Neuronal stem cell (in vitro differentiated cells): ENCODE measurements at regions not wholly inside any gene's neighbourhood (a gene's known extent, or its start where the extent isn't known, plus 50 kb on each side); places are given as distances from the start of the nearest gene placed in this dataset.

ENCODE experiments used
- DNase-seq: peaks from one replicate; pipeline ENCODE4 v3.0.0-alpha.2; 2013; ENCODE audit warnings: low spot score
- H2AFZ ChIP-seq: one replicate; pipeline ENCODE4 v1.6.1; 2013; ENCODE audit warnings: mild to moderate bottlenecking, low read length, inconsistent platforms
- H2AK5ac ChIP-seq: 2 replicates; pipeline ENCODE4 v1.6.1; 2013; ENCODE audit warnings: low read depth, mild to moderate bottlenecking, inconsistent platforms, low read length, moderate library complexity, mixed read lengths
- H2BK120ac ChIP-seq: 2 replicates; pipeline ENCODE4 v1.6.1; 2013; ENCODE audit warnings: low read depth, mild to moderate bottlenecking, inconsistent platforms, low read length, moderate library complexity, mixed read lengths
- H2BK12ac ChIP-seq: one replicate; pipeline ENCODE4 v1.6.1; 2013; ENCODE audit warnings: low read length, inconsistent platforms
- H2BK15ac ChIP-seq: 2 replicates; pipeline ENCODE4 v1.6.1; 2013; ENCODE audit warnings: mild to moderate bottlenecking, low read length, inconsistent platforms, mixed read lengths
- H2BK5ac ChIP-seq: one replicate; pipeline ENCODE4 v1.6.1; 2013; ENCODE audit warnings: inconsistent platforms, mild to moderate bottlenecking, low read length, moderate library complexity
- H3K14ac ChIP-seq: one replicate; pipeline ENCODE4 v1.6.1; 2013; ENCODE audit warnings: low read length, inconsistent platforms
- H3K18ac ChIP-seq: 2 replicates; pipeline ENCODE4 v1.6.1; 2013; ENCODE audit warnings: low read length, inconsistent platforms
- H3K23ac ChIP-seq: 2 replicates; pipeline ENCODE4 v1.6.1; 2013; ENCODE audit warnings: low read depth, mild to moderate bottlenecking, mixed read lengths, low read length, inconsistent platforms; ENCODE audit not compliant: poor library complexity
- H3K27ac ChIP-seq: replicated peaks from 3 replicates; pipeline ENCODE4 v1.5.1; 2013; ENCODE audit warnings: low read length, inconsistent platforms
- H3K27me3 ChIP-seq, 3 experiments: 2 replicates each; pipeline ENCODE4 v1.6.1; 2013; ENCODE audit warnings: low read length in 3 of 3, mild to moderate bottlenecking in 2 of 3, inconsistent platforms in 1 of 3, low read depth in 1 of 3, mixed read lengths in 1 of 3, moderate library complexity in 1 of 3; ENCODE audit not compliant: control insufficient read depth in 3 of 3, insufficient read depth in 3 of 3
- H3K36me3 ChIP-seq, 2 donors: replicated peaks in 1 of 2; 2 replicates each; pipeline ENCODE4 v1.6.1; 2013; ENCODE audit warnings: low read length in 2 of 2; ENCODE audit not compliant: control insufficient read depth in 2 of 2, insufficient read depth in 2 of 2
- H3K4ac ChIP-seq: 2 replicates; pipeline ENCODE4 v1.6.1; 2013; ENCODE audit warnings: inconsistent platforms, mild to moderate bottlenecking, low read length, moderate library complexity
- H3K4me1 ChIP-seq, 2 donors: 1 replicate in 1 of 2; 2 replicates in 1 of 2; pipeline ENCODE4 v1.6.1; 2013; ENCODE audit warnings: low read length in 2 of 2, low read depth in 1 of 2; ENCODE audit not compliant: control insufficient read depth in 2 of 2, insufficient read depth in 1 of 2
- H3K4me2 ChIP-seq: one replicate; pipeline ENCODE4 v1.6.1; 2013; ENCODE audit warnings: mild to moderate bottlenecking, low read length, inconsistent platforms; ENCODE audit not compliant: insufficient read depth, poor library complexity, severe bottlenecking
- H3K4me3 ChIP-seq, 2 donors: 2 replicates each; pipeline ENCODE4 v1.5.1; 2013; ENCODE audit warnings: low read length in 2 of 2, mild to moderate bottlenecking in 2 of 2, inconsistent platforms in 1 of 2, moderate library complexity in 1 of 2
- H3K79me1 ChIP-seq: one replicate; pipeline ENCODE4 v1.6.1; 2013; ENCODE audit warnings: low read depth, mild to moderate bottlenecking, inconsistent platforms, low read length, moderate library complexity
- H3K9ac ChIP-seq: one replicate; pipeline ENCODE4 v1.6.1; 2013; ENCODE audit warnings: mild to moderate bottlenecking, low read depth, low read length, inconsistent platforms; ENCODE audit not compliant: poor library complexity
- H3K9me3 ChIP-seq, 2 donors: replicated peaks in 1 of 2; 2 replicates each; pipeline versions ENCODE3 to v1.6.1; 2013; ENCODE audit warnings: low read length in 2 of 2, mild to moderate bottlenecking in 2 of 2, inconsistent platforms in 1 of 2, low read depth in 1 of 2, mixed read lengths in 1 of 2, moderate library complexity in 1 of 2; ENCODE audit not compliant: control insufficient read depth in 2 of 2, insufficient read depth in 1 of 2
- H4K8ac ChIP-seq: one replicate; pipeline ENCODE4 v1.6.1; 2013; ENCODE audit warnings: low read depth, mild to moderate bottlenecking, inconsistent platforms, low read length, moderate library complexity
- H4K91ac ChIP-seq: one replicate; pipeline ENCODE4 v1.6.1; 2013; ENCODE audit warnings: low read length, low read depth, mild to moderate bottlenecking, inconsistent platforms; ENCODE audit not compliant: poor library complexity
- WGBS, 2 donors: extraction: QIAGEN DNeasy Blood & Tissue Kit; methylation state at CpG; one replicate each; pipeline ENCODE4 v1.1.7; 2013; ENCODE audit warnings: missing lambda C conversion rate in 2 of 2, mixed read lengths in 1 of 2; ENCODE audit not compliant: insufficient read length in 2 of 2, insufficient replicate concordance in 1 of 2; ENCODE audit errors: extremely low coverage in 2 of 2; 5-methylcytosine and 5-hydroxymethylcytosine counted together

- Histone ChIP-seq H4K91ac (no peak overlapping the region), H3K27me3 (no peaks in the 10 kb centered on the region), H2AFZ (no peak overlapping the region), H3K23ac (no peak overlapping the region), H2BK120ac (no peak overlapping the region), H3K18ac (no peak overlapping the region), H3K9ac (no peak overlapping the region), H3K4me3 (no peak overlapping the region), H2BK15ac (no peak overlapping the region), H3K27ac (no peak overlapping the region), H3K9me3 (peaks cover 0 to 5% of the 10 kb centered on the region in 2 donors), H2BK12ac (no peak overlapping the region), H3K14ac (no peak overlapping the region), H2BK5ac (no peak overlapping the region), H3K36me3 (no peaks in the 10 kb centered on the region), H4K8ac (no peak overlapping the region), H3K4ac (no peak overlapping the region), H3K4me2 (no peak overlapping the region), H3K79me1 (no peaks in the 10 kb centered on the region), H2AK5ac (no peak overlapping the region), H3K4me1 (peaks cover 2 to 5% of the 10 kb centered on the region in 2 donors)
- DNase-seq: no peak
- no CpG with 5 or more reads among the region's 21 CpGs for WGBS, 2 donors
These were observed 301.9 kb downstream of the SOX9 start for GRCh38 chr17:72422505-72423285.

- Histone ChIP-seq H2BK5ac (no peak overlapping the region), H3K79me1 (no peaks in the 10 kb centered on the region), H3K4ac (no peak overlapping the region), H2BK15ac (peak overlapping the region; percentile 31), H3K18ac (no peak overlapping the region), H3K9ac (no peak overlapping the region), H4K8ac (no peak overlapping the region), H3K4me2 (no peak overlapping the region), H2BK12ac (no peak overlapping the region), H3K36me3 (no peaks in the 10 kb centered on the region), H3K4me1 (peaks cover 2 to 5% of the 10 kb centered on the region in 2 donors), H3K14ac (peak overlapping the region; percentile 9), H3K23ac (no peak overlapping the region), H2AK5ac (peak overlapping the region; percentile 21), H3K4me3 (no peak overlapping the region), H2AFZ (no peak overlapping the region), H3K27ac (no peak overlapping the region), H3K27me3 (no peaks in the 10 kb centered on the region), H4K91ac (no peak overlapping the region), H2BK120ac (no peak overlapping the region), H3K9me3 (peaks cover 0 to under 1% of the 10 kb centered on the region in 2 donors)
- no peak for DNase-seq
- no CpG with 5 or more reads among the region's 5 CpGs for WGBS, 2 donors
These were observed 302.4 kb downstream of the SOX9 start for GRCh38 chr17:72423286-72423589.

- Histone ChIP-seq H3K23ac (no peak overlapping the region), H3K4me2 (no peak overlapping the region), H3K14ac (no peak overlapping the region), H3K4me1 (peaks cover 2 to 5% of the 10 kb centered on the region in 2 donors), H2AFZ (no peak overlapping the region), H2BK120ac (no peak overlapping the region), H3K9ac (no peak overlapping the region), H2BK15ac (peak overlapping the region; percentile 31), H3K18ac (peak overlapping the region; percentile 13), H2BK5ac (no peak overlapping the region), H3K79me1 (no peaks in the 10 kb centered on the region), H3K9me3 (no peaks in the 10 kb centered on the region), H2BK12ac (no peak overlapping the region), H3K4me3 (no peak overlapping the region), H3K27me3 (no peaks in the 10 kb centered on the region), H4K91ac (no peak overlapping the region), H3K27ac (no peak overlapping the region), H2AK5ac (peak overlapping the region; percentile 21), H3K4ac (no peak overlapping the region), H3K36me3 (no peaks in the 10 kb centered on the region), H4K8ac (no peak overlapping the region)
- DNase-seq: no peak
- WGBS, 2 donors: no CpG with 5 or more reads among the region's 14 CpGs
These were observed 302.9 kb downstream of the SOX9 start for GRCh38 chr17:72423718-72424117.

- Histone ChIP-seq H3K79me1 (no peaks in the 10 kb centered on the region), H4K91ac (no peak overlapping the region), H3K9ac (no peak overlapping the region), H2AFZ (no peak overlapping the region), H3K23ac (no peak overlapping the region), H3K4me1 (peaks cover 2 to 5% of the 10 kb centered on the region in 2 donors), H4K8ac (no peak overlapping the region), H3K4me2 (no peak overlapping the region), H2BK12ac (no peak overlapping the region), H2BK120ac (no peak overlapping the region), H3K27ac (no peak overlapping the region), H3K36me3 (no peaks in the 10 kb centered on the region), H3K27me3 (no peaks in the 10 kb centered on the region), H3K4ac (no peak overlapping the region), H2BK5ac (no peak overlapping the region), H3K4me3 (no peak overlapping the region), H2BK15ac (no peak overlapping the region), H3K9me3 (no peaks in the 10 kb centered on the region), H3K14ac (no peak overlapping the region), H2AK5ac (peak overlapping the region; percentile 12), H3K18ac (peak overlapping the region; percentile 15)
- no CpG with 5 or more reads among the region's 12 CpGs for WGBS, 2 donors
- DNase-seq: no peak
These were observed 303.8 kb downstream of the SOX9 start for GRCh38 chr17:72424505-72425117.
